GM12878 (cell line): ENCODE measurements at regions not wholly inside any gene's neighbourhood (a gene's known extent, or its start where the extent isn't known, plus 50 kb on each side); places are given as distances from the start of the nearest gene placed in this dataset. TPM values are rescaled to one million over a fixed set of nuclear protein-coding genes. Genes with fewer than 3 reads are reported as not detected.

Experiments used
- microRNA counts: library from miRNA; unstranded; fragments of <30 nt; microRNA quantifications from one replicate; lab custom pipeline; 2016
- microRNA-seq: library from miRNA; unstranded; fragments of <30 nt; microRNA quantifications from one replicate; pipeline ENCODE4, GENCODE V29; 2018
- small RNA-seq: library from RNA; depleted of rRNA; stranded (forward); fragments of <200 nt; gene quantifications from one replicate; pipeline ENCODE3, GENCODE V24; 2014

MicroRNA genes in the stretch of these regions (microRNA counts, 767-probe panel; counts per million panel counts)
- microRNA hsa-miR-1185-5p (lab: Ali Mortazavi, UCI), result 55.3 counts per million
- 1,346 counts per million, percentile 48 among the panel's probes with 10 or more counts for microRNA hsa-miR-1193 (lab: Ali Mortazavi, UCI)
- 1,512 counts per million, percentile 58 among the panel's probes with 10 or more counts for microRNA hsa-miR-1197 (lab: Ali Mortazavi, UCI)
- 1,512 counts per million, percentile 58 among the panel's probes with 10 or more counts for microRNA hsa-miR-134 (lab: Ali Mortazavi, UCI)
- 55.3 counts per million for microRNA hsa-miR-154-5p (lab: Ali Mortazavi, UCI)
- microRNA hsa-miR-299-3p (lab: Ali Mortazavi, UCI), result 2,221 counts per million, percentile 79 among the panel's probes with 10 or more counts
- 1,244 counts per million, percentile 41 among the panel's probes with 10 or more counts for microRNA hsa-miR-299-5p (lab: Ali Mortazavi, UCI)
- microRNA hsa-miR-300 (lab: Ali Mortazavi, UCI), result 1,438 counts per million, percentile 53 among the panel's probes with 10 or more counts
- 55.3 counts per million for microRNA hsa-miR-323a-3p (lab: Ali Mortazavi, UCI)
- microRNA hsa-miR-323a-5p (lab: Ali Mortazavi, UCI), result 55.3 counts per million
- 1,244 counts per million, percentile 41 among the panel's probes with 10 or more counts for microRNA hsa-miR-323b-3p (lab: Ali Mortazavi, UCI)
- microRNA hsa-miR-323b-5p (lab: Ali Mortazavi, UCI), result 977 counts per million, percentile 26 among the panel's probes with 10 or more counts
- 1,125 counts per million, percentile 35 among the panel's probes with 10 or more counts for microRNA hsa-miR-329 (lab: Ali Mortazavi, UCI)
- microRNA hsa-miR-369-3p (lab: Ali Mortazavi, UCI), result 784 counts per million, percentile 18 among the panel's probes with 10 or more counts
- microRNA hsa-miR-369-5p (lab: Ali Mortazavi, UCI), result 1,585 counts per million, percentile 60 among the panel's probes with 10 or more counts
- microRNA hsa-miR-376a-3p (lab: Ali Mortazavi, UCI), result 2,581 counts per million, percentile 84 among the panel's probes with 10 or more counts
- 1,244 counts per million, percentile 41 among the panel's probes with 10 or more counts for microRNA hsa-miR-376b (lab: Ali Mortazavi, UCI)
- 1,761 counts per million, percentile 68 among the panel's probes with 10 or more counts for microRNA hsa-miR-376c (lab: Ali Mortazavi, UCI)
- microRNA hsa-miR-377-3p (lab: Ali Mortazavi, UCI), result 784 counts per million, percentile 18 among the panel's probes with 10 or more counts
- microRNA hsa-miR-379-5p (lab: Ali Mortazavi, UCI), result 784 counts per million, percentile 18 among the panel's probes with 10 or more counts
- 55.3 counts per million for microRNA hsa-miR-380-3p (lab: Ali Mortazavi, UCI)
- microRNA hsa-miR-381 (lab: Ali Mortazavi, UCI), result 784 counts per million, percentile 18 among the panel's probes with 10 or more counts
- 1,761 counts per million, percentile 68 among the panel's probes with 10 or more counts for microRNA hsa-miR-382-5p (lab: Ali Mortazavi, UCI)
- 1,438 counts per million, percentile 53 among the panel's probes with 10 or more counts for microRNA hsa-miR-409-3p (lab: Ali Mortazavi, UCI)
- 55.3 counts per million for microRNA hsa-miR-409-5p (lab: Ali Mortazavi, UCI)
- 1,125 counts per million, percentile 35 among the panel's probes with 10 or more counts for microRNA hsa-miR-410 (lab: Ali Mortazavi, UCI)
- microRNA hsa-miR-411-5p (lab: Ali Mortazavi, UCI), result 1,973 counts per million, percentile 75 among the panel's probes with 10 or more counts
- microRNA hsa-miR-412 (lab: Ali Mortazavi, UCI), result 1,346 counts per million, percentile 48 among the panel's probes with 10 or more counts
- microRNA hsa-miR-485-3p (lab: Ali Mortazavi, UCI), result 1,244 counts per million, percentile 41 among the panel's probes with 10 or more counts
- 1,512 counts per million, percentile 58 among the panel's probes with 10 or more counts for microRNA hsa-miR-485-5p (lab: Ali Mortazavi, UCI)
- microRNA hsa-miR-487a (lab: Ali Mortazavi, UCI), result 55.3 counts per million
- 55.3 counts per million for microRNA hsa-miR-487b (lab: Ali Mortazavi, UCI)
- 2,987 counts per million, percentile 88 among the panel's probes with 10 or more counts for microRNA hsa-miR-494 (lab: Ali Mortazavi, UCI)
- microRNA hsa-miR-495 (lab: Ali Mortazavi, UCI), result 1,705 counts per million, percentile 66 among the panel's probes with 10 or more counts
- 1,807 counts per million, percentile 70 among the panel's probes with 10 or more counts for microRNA hsa-miR-496 (lab: Ali Mortazavi, UCI)
- microRNA hsa-miR-539-5p (lab: Ali Mortazavi, UCI), result 55.3 counts per million
- 784 counts per million, percentile 18 among the panel's probes with 10 or more counts for microRNA hsa-miR-541-3p (lab: Ali Mortazavi, UCI)
- microRNA hsa-miR-543 (lab: Ali Mortazavi, UCI), result 55.3 counts per million
- microRNA hsa-miR-544a (lab: Ali Mortazavi, UCI), result 1,512 counts per million, percentile 58 among the panel's probes with 10 or more counts
- microRNA hsa-miR-654-3p (lab: Ali Mortazavi, UCI), result 1,585 counts per million, percentile 60 among the panel's probes with 10 or more counts
- 1,125 counts per million, percentile 35 among the panel's probes with 10 or more counts for microRNA hsa-miR-654-5p (lab: Ali Mortazavi, UCI)
- microRNA hsa-miR-655 (lab: Ali Mortazavi, UCI), result 1,512 counts per million, percentile 58 among the panel's probes with 10 or more counts
- 1,650 counts per million, percentile 63 among the panel's probes with 10 or more counts for microRNA hsa-miR-656 (lab: Ali Mortazavi, UCI)
- microRNA hsa-miR-668 (lab: Ali Mortazavi, UCI), result 516 counts per million, percentile 8 among the panel's probes with 10 or more counts
- microRNA hsa-miR-758 (lab: Ali Mortazavi, UCI), result 977 counts per million, percentile 26 among the panel's probes with 10 or more counts
- microRNA hsa-miR-889 (lab: Ali Mortazavi, UCI), result 1,125 counts per million, percentile 35 among the panel's probes with 10 or more counts

Small RNAs in the stretch of these regions (microRNA-seq; reads per million reads assigned to microRNA genes)
- gene MIR1185-1 (3.6 reads per million, percentile 21 among the genes with 10 or more reads in this experiment), gene MIR1185-2 (not detected), gene MIR1193 (not detected), gene MIR1197 (not detected), gene MIR134 (23.3 reads per million, percentile 58 among the genes with 10 or more reads in this experiment), gene MIR154 (12.4 reads per million, percentile 47 among the genes with 10 or more reads in this experiment), gene MIR299 (25.6 reads per million, percentile 60 among the genes with 10 or more reads in this experiment), gene MIR300 (not detected), gene MIR323A (14.7 reads per million, percentile 49 among the genes with 10 or more reads in this experiment), gene MIR323B (4.7 reads per million, percentile 28 among the genes with 10 or more reads in this experiment), gene MIR329-1 (not detected), gene MIR329-2 (not detected), gene MIR369 (206 reads per million, percentile 80 among the genes with 10 or more reads in this experiment), gene MIR376A1 (not detected), gene MIR376A2 (not detected), gene MIR376B (12.6 reads per million, percentile 47 among the genes with 10 or more reads in this experiment), gene MIR376C (67.0 reads per million, percentile 70 among the genes with 10 or more reads in this experiment), gene MIR377 (4.7 reads per million, percentile 28 among the genes with 10 or more reads in this experiment), gene MIR379 (117 reads per million, percentile 75 among the genes with 10 or more reads in this experiment), gene MIR380 (3.4 reads per million, percentile 18 among the genes with 10 or more reads in this experiment), gene MIR381 (23.0 reads per million, percentile 58 among the genes with 10 or more reads in this experiment), gene MIR382 (124 reads per million, percentile 76 among the genes with 10 or more reads in this experiment), gene MIR409 (239 reads per million, percentile 81 among the genes with 10 or more reads in this experiment), gene MIR411 (834 reads per million, percentile 89 among the genes with 10 or more reads in this experiment), gene MIR412 (0.56 reads per million), gene MIR485 (10.7 reads per million, percentile 44 among the genes with 10 or more reads in this experiment), gene MIR487A (4.1 reads per million, percentile 24 among the genes with 10 or more reads in this experiment), gene MIR487B (505 reads per million, percentile 84 among the genes with 10 or more reads in this experiment), gene MIR494 (29.9 reads per million, percentile 62 among the genes with 10 or more reads in this experiment), gene MIR495 (8.3 reads per million, percentile 41 among the genes with 10 or more reads in this experiment), gene MIR496 (2.1 reads per million, percentile 6 among the genes with 10 or more reads in this experiment), gene MIR539 (0.75 reads per million), gene MIR541 (0.75 reads per million), gene MIR543 (24.1 reads per million, percentile 59 among the genes with 10 or more reads in this experiment), gene MIR544A (not detected), gene MIR654 (24.3 reads per million, percentile 59 among the genes with 10 or more reads in this experiment), gene MIR655 (2.8 reads per million, percentile 13 among the genes with 10 or more reads in this experiment), gene MIR656 (7.3 reads per million, percentile 37 among the genes with 10 or more reads in this experiment), gene MIR668 (0.56 reads per million), gene MIR758 (4.9 reads per million, percentile 29 among the genes with 10 or more reads in this experiment), gene MIR889 (88.8 reads per million, percentile 74 among the genes with 10 or more reads in this experiment)

Small RNAs in the stretch of these regions (small RNA-seq; reads per million reads assigned to genes)
- not detected for gene MIR1185-1
- not detected for gene MIR1185-2
- not detected for gene MIR1193
- gene MIR1197, result not detected
- not detected for gene MIR134
- not detected for gene MIR154
- 0.12 reads per million for gene MIR299
- not detected for gene MIR300
- not detected for gene MIR323A
- not detected for gene MIR323B
- not detected for gene MIR329-1
- gene MIR329-2, result not detected
- 0.39 reads per million, percentile 3 among the genes with 10 or more reads in this experiment for gene MIR369
- not detected for gene MIR377
- not detected for gene MIR379
- gene MIR380, result not detected
- gene MIR381, result 0.16 reads per million
- 0.12 reads per million for gene MIR409
- gene MIR411, result 0.39 reads per million, percentile 3 among the genes with 10 or more reads in this experiment
- gene MIR412, result 0.12 reads per million
- gene MIR485, result not detected
- not detected for gene MIR487A
- not detected for gene MIR487B
- gene MIR494, result not detected
- not detected for gene MIR495
- not detected for gene MIR496
- gene MIR539, result not detected
- 0.16 reads per million for gene MIR541
- 0.20 reads per million for gene MIR543
- gene MIR544A, result not detected
- 0.12 reads per million for gene MIR654
- not detected for gene MIR655
- gene MIR656, result not detected
- gene MIR668, result not detected
- not detected for gene MIR758
- gene MIR889, result not detected
- gene RF00012, result not detected
- not detected for gene RF00181
- gene SNORD114-10, result not detected
- not detected for gene SNORD114-11
- 0.90 reads per million, percentile 28 among the genes with 10 or more reads in this experiment for gene SNORD114-12
- not detected for gene SNORD114-13
- not detected for gene SNORD114-14
- not detected for gene SNORD114-15
- gene SNORD114-16, result not detected
- gene SNORD114-17, result not detected
- gene SNORD114-18, result not detected
- not detected for gene SNORD114-19
- not detected for gene SNORD114-20
- not detected for gene SNORD114-21
- gene SNORD114-22, result not detected
- not detected for gene SNORD114-23
- gene SNORD114-24, result not detected
- 0.16 reads per million for gene SNORD114-25
- not detected for gene SNORD114-26
- not detected for gene SNORD114-27
- gene SNORD114-28, result not detected
- not detected for gene SNORD114-29
- gene SNORD114-30, result not detected
- not detected for gene SNORD114-31
- gene SNORD114-5, result not detected
- not detected for gene SNORD114-6
- gene SNORD114-7, result not detected
- 0.12 reads per million for gene SNORD114-9
